Nucleus accumbens (tissue), 56 donors: ENCODE measurements at regions not wholly inside any gene's neighbourhood (a gene's known extent, or its start where the extent isn't known, plus 50 kb on each side); places are given as distances from the start of the nearest gene placed in this dataset.
A peak's percentile ranks its signal among the peaks of the same experiment; 100 is the strongest.
"Not testable (repeated sequence)": the region's sequence is repeated elsewhere in the genome, so short reads cannot be mapped to it uniquely, and the experiment has no call there.

Experiments used
- DNase-seq, 56 donors: peaks; one replicate each; lab custom pipeline; 2025; lab: John Stamatoyannopoulos, UW

- DNase-seq: not testable (repeated sequence)
Observed at GRCh38 chr10:118834370-118834769, 79.6 kb upstream of the CACUL1 start.

DNA sequence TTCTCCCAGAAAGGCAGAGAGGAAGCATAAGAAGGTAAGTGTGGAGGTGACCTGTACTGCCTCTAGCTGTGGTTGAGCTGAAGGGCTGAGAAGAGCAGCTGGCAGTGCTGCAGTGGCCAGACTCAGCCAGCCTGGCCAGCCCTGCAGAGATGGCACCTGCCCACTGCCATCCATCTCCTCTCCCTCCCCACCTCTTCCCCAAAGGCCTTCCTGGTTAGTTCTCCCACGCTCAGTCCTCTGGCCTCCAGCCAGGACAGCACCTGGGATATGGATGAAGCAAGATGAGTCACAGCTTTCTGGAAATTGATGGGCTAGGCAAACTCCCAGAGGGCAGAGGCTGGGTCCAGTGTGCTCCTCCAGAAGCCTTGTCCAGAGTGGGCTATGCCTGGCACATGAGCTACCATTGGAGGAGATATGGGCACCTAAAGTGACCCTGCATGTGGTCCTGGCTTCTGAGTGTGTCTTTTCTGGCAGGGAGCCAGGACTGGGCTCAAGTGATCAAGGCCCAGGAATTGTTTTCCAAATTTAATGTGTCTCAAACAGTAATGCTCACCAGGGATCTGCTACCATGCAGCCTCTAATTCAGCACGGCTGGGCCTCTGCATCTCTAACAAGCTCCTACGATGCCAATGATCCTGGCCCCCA lies 81.0 kb upstream of the CACUL1 start:
- peak in 1 of 56 donors; percentile 2 for DNase-seq

DNA sequence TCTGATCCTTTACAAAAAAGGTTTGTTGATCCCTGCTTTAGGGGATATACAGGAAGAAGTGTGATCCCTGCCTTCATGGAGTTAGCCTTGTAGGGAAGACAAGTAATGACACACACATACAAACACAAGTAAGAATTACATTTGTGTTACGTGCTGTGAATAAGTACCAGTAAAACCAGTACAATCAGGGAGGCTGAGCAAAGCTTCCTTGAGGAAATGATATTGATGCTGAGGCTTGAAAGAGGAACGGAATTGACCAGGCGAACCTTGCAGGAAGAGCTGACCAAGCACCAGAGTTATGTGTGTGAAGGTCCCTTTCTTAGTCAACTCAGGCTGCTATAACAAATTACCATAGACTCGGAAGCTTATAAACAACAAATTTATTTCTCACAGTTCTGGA lies 83.6 kb upstream of the CACUL1 start:
- DNase-seq: no peak

DNA sequence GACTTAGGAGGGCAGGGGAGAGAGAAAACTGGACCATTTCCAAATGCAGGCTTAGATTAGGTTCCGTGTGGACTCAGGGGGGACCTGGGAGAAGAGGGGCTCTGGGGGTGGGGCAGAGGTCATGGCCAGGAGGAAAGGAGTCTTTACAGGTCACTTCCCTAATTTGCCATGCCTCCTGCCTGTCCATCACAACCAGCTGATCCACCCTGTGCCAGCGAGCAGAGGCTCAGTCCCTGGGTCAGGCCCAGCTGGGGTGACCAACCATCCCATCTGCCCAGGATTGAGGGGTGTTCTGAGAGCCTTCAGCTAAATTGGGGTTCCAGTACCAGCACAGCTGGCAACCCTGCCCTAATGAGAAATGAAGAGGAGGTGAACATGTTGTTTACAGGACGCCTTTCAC lies 84.6 kb upstream of the CACUL1 start:
- no peak for DNase-seq

GRCh38 chr10:118840071-118840775 lies 85.5 kb upstream of the CACUL1 start:
- no peak for DNase-seq

- DNase-seq: no peak
Observed at GRCh38 chr10:118840776-118841468, 86.2 kb upstream of the CACUL1 start.

GRCh38 chr10:118841881-118842605 lies 87.3 kb upstream of the CACUL1 start:
- DNase-seq: no peak

- no peak for DNase-seq
Observed at GRCh38 chr10:118842843-118843624, 88.3 kb upstream of the CACUL1 start.

- no peak for DNase-seq
Observed at GRCh38 chr10:118843647-118844265, 89.0 kb upstream of the CACUL1 start.

GRCh38 chr10:118844731-118845521 lies 90.2 kb upstream of the CACUL1 start:
- no peak for DNase-seq

DNA sequence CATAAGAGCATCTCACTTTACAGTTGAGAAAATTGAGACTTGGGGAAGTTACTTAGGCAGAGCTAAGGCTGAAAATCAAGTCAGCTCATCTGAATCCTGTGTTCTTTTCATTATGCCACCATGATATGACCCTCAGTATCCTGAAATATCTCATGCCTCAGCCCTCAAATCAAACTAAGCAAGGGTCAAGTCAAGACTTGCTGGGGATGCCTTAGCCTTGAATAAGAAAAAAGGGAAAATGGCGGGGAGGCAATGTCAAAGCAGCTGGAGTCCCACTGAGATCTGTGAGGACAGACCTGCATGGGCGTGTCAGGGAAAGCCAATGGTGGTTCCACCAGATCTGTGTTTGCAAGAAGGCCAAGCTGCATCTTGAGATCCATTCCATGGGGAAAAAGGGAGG lies 91.0 kb upstream of the CACUL1 start:
- no peak for DNase-seq

DNA sequence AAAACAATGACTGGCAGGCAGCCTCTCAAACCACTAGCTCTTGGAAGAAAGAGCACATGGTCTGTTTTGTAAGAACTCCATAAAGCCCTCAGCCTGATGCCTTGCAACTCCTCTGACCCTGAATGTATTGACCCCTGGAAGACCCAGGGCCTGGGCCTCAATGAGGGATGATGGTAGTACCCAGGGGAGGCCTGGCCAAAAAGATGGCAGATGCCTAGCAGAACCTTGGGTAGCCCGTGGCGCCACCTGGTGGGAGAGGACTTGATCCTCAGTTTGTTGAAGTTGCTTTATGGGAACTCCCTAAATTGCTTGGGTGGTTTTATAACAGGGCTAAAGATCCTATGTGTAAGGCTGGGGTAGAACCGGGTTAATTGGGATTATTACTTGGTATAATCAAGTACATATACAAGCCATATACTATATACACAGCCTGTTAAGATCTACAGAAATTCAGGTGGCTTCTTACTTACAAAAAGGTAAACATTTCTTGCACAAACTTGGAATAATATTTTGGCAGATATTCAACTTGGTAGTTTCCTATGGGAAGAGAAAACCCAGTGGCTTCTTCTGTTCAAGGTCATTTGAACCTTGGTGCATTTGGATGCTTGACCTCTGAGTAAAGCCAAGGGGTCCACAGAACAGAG lies 95.8 kb upstream of the CACUL1 start:
- peak in 16 of 56 donors; percentile 3 to 53 (median 14) for DNase-seq

GRCh38 chr10:118851062-118852035 lies 96.6 kb upstream of the CACUL1 start:
- no peak for DNase-seq

DNA sequence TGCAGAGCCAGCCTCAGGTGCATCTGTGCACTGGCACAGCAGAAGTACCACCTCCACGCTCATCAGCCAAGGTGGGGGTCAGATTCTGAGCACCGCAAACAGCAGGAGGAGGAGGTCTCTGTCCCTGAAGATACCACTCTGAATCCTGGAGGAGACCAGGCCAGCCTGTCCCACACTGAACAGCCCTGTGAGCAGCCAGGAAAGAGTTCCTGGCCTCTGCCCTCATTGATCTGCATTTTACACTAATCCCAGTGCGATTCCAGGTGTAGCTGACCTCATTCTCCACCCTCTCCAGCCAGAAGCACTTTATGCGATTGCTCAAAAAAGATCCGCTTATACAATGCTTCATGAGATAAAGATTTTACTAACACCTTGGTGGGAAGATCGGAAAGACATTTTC lies 99.1 kb upstream of the CACUL1 start:
- no peak for DNase-seq

DNA sequence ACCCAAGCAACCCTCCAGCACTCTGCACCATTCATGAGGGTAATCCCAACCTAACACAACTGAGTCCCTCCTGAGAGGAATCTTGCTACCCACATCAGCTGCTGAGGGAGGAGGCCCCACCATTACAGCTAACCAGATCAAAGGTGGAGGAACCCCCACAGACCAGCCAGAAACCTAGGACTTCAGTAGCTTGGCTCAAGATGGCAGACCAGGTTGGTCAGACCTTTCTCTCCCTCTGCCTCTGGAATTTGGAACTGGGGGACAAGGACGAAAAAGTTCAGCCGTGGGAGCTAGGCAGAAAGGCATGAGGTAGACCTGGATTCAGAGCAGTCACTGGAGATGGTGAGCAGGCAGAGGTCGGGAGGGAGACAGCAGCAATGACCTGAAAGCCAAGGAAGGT lies 101.3 kb upstream of the CACUL1 start:
- no peak for DNase-seq

GRCh38 chr10:118865998-118866693 lies 111.4 kb upstream of the CACUL1 start:
- DNase-seq: no peak

GRCh38 chr10:118867768-118868167 lies 113.0 kb upstream of the CACUL1 start:
- DNase-seq: no peak
